ENCODE measurements at regions not wholly inside any gene's neighbourhood (a gene's known extent, or its start where the extent isn't known, plus 50 kb on each side); places are given as distances from the start of the nearest gene placed in this dataset.

DNA sequence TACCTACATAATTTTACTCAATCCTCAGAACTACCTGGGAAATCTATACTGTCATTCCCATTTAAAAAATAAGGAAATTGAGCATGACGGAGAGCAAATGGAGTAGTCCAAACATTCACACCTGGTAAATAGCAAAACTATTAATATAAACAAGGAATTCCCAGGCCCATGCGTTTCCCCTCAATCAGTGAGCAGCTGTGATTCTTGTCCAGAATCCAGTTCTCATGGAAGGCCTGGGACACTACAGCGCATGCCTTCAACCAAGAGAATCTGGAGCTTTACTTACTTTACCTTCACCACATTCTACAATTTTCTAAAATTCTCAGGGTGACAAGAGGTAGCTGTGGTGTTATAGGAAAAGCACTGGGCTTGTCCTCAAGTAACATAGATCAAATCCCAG, 259.0 kb downstream of the LRATD1 start:
- ChIA-PET POLR2A (no interaction called here), CTCF (no interaction called here)
- Histone ChIP-seq H3K27me3 (ENCODE audit: control insufficient read depth, insufficient read depth, low read length) (no peaks in the 10 kb centered on the region), H3K27ac (ENCODE audit: low read length) (no peak overlapping the region), H3K9me3 (ENCODE audit: control insufficient read depth, insufficient read depth, low read depth, low read length) (no peaks in the 10 kb centered on the region), H3K4me3 (ENCODE audit: low read depth in 2 of 2, low read length in 2 of 2) (no peak overlapping the region), H3K4me1 (ENCODE audit: control insufficient read depth, insufficient read depth, low read length) (no peaks in the 10 kb centered on the region), H3K36me3 (ENCODE audit: control insufficient read depth, insufficient read depth, low read length) (no peaks in the 10 kb centered on the region)
- intact Hi-C loops (cut with micrococcal nuclease; ENCODE audit: unreplicated experiment) = no loop called here
- DNase-seq (ENCODE audit: low read depth, low spot score) (no peak), ATAC-seq (no peak)
- TF ChIP-seq TCF7L2 (IDR thresholded peaks at IDR 0.05; ENCODE audit: low read depth, low read length) (no peak), REST (IDR thresholded peaks at IDR 0.05; ENCODE audit: insufficient read depth in 1 of 2, low read depth in 2 of 2, low read length in 1 of 2) (no peak), POLR2AphosphoS5 (IDR thresholded peaks at IDR 0.05; ENCODE audit: low read depth, low read length) (no peak), SIN3A (IDR thresholded peaks at IDR 0.05; ENCODE audit: borderline replicate concordance, insufficient read depth, low read depth, low read length) (no peak), CTCF (IDR thresholded peaks at IDR 0.05) (no peak)
- no TSS peak for BruUV-seq (replicated peaks)
- in situ Hi-C loops (cut with HindIII; ENCODE audit: low pct_unique_long_range_greater_than_20kb, low sequenced_read_pairs) = no loop called here

- intact Hi-C loops (cut with micrococcal nuclease; ENCODE audit: unreplicated experiment) = no loop called here
- Histone ChIP-seq H3K27me3 (ENCODE audit: control insufficient read depth, insufficient read depth, low read length) (no peaks in the 10 kb centered on the region), H3K4me1 (ENCODE audit: control insufficient read depth, insufficient read depth, low read length) (no peaks in the 10 kb centered on the region), H3K27ac (ENCODE audit: low read length) (no peak overlapping the region), H3K9me3 (ENCODE audit: control insufficient read depth, insufficient read depth, low read depth, low read length) (no peaks in the 10 kb centered on the region), H3K36me3 (ENCODE audit: control insufficient read depth, insufficient read depth, low read length) (no peaks in the 10 kb centered on the region), H3K4me3 (ENCODE audit: low read depth in 2 of 2, low read length in 2 of 2) (no peak overlapping the region)
- CTCF ChIA-PET = interaction anchor here (0.5 kb wide), 1 partner anchor 12 kb away, joined by 3 read pairs; no protein-coding TSS in a partner anchor
- ATAC-seq (no peak), DNase-seq (ENCODE audit: low read depth, low spot score) (no peak)
- in situ Hi-C loops (cut with HindIII; ENCODE audit: low pct_unique_long_range_greater_than_20kb, low sequenced_read_pairs) = no loop called here
- TF ChIP-seq CTCF (IDR thresholded peaks at IDR 0.05) (no peak), TCF7L2 (IDR thresholded peaks at IDR 0.05; ENCODE audit: low read depth, low read length) (no peak), POLR2AphosphoS5 (IDR thresholded peaks at IDR 0.05; ENCODE audit: low read depth, low read length) (no peak), SIN3A (IDR thresholded peaks at IDR 0.05; ENCODE audit: borderline replicate concordance, insufficient read depth, low read depth, low read length) (no peak), REST (IDR thresholded peaks at IDR 0.05; ENCODE audit: insufficient read depth in 1 of 2, low read depth in 2 of 2, low read length in 1 of 2) (no peak)
- POLR2A ChIA-PET = no interaction called here
- no TSS peak for BruUV-seq (replicated peaks)
These were observed 264.0 kb downstream of the LRATD1 start for GRCh38 chr2:14896330-14897030.

Measured in Panc1 (cell line).